SK-N-SH (cell line): ENCODE measurements at regions not wholly inside any gene's neighbourhood (a gene's known extent, or its start where the extent isn't known, plus 50 kb on each side); places are given as distances from the start of the nearest gene placed in this dataset.

Experiments used
- CTCF ChIA-PET: fragments of 300-600, 350-600 bp; formaldehyde crosslinking; extraction: SDS; loops from one replicate; lab custom pipeline; 2021; lab: Yijun Ruan, JAX
- POLR2A ChIA-PET: fragments of 350-600 bp; sonication (Branson Sonifier 250); formaldehyde crosslinking; extraction: SDS; loops from one replicate; lab custom pipeline; 2020; ENCODE audit warnings: antibody characterized with exemption, inconsistent platforms; lab: Yijun Ruan, JAX
- DNase-seq: peaks from one replicate; pipeline ENCODE4 v3.0.0; 2012
- H2AFZ ChIP-seq: fragments of 200-600 bp; sonication (generic); 2 replicates; pipeline ENCODE4 v1.8.1; 2016; ENCODE audit warnings: antibody characterized with exemption, mild to moderate bottlenecking, low read depth
- H3F3A ChIP-seq: fragments of 200-600 bp; sonication (generic); replicated peaks from 2 replicates; pipeline ENCODE3; 2016; ENCODE audit warnings: antibody characterized with exemption, mild to moderate bottlenecking; ENCODE audit not compliant: insufficient read depth
- H3K27ac ChIP-seq, 2 experiments: fragments of 200-500 bp in 1 of 2; fragments of 200-600 bp in 1 of 2; sonication (Bioruptor generic) in 1 of 2; sonication (generic), shearing (Covaris generic) in 1 of 2; 2 replicates each; pipeline versions ENCODE4 v1.5.1 to v1.6.1; 2014 to 2016; ENCODE audit warnings: low read depth in 2 of 2, inconsistent platforms in 1 of 2, low read length in 1 of 2, mild to moderate bottlenecking in 1 of 2, mixed read lengths in 1 of 2
- H3K27me3 ChIP-seq: fragments of 200-600 bp; sonication (generic), shearing (Covaris generic); 2 replicates; pipeline ENCODE4 v1.6.1; 2016; ENCODE audit warnings: mixed run types; ENCODE audit not compliant: insufficient read depth
- H3K36me3 ChIP-seq, 2 experiments: fragments of 200-500 bp in 1 of 2; fragments of 200-600 bp in 1 of 2; sonication (Bioruptor generic) in 1 of 2; sonication (generic) in 1 of 2; replicated peaks in 1 of 2; 2 replicates each; pipeline versions ENCODE3 to v1.5.1; 2014 to 2016; ENCODE audit warnings: low read length in 1 of 2, mild to moderate bottlenecking in 1 of 2; ENCODE audit not compliant: insufficient read depth in 2 of 2, control insufficient read depth in 1 of 2
- H3K4me1 ChIP-seq, 2 experiments: fragments of 200-500 bp in 1 of 2; fragments of 200-600 bp in 1 of 2; sonication (Bioruptor generic) in 1 of 2; sonication (generic), shearing (Covaris generic) in 1 of 2; 2 replicates each; pipeline versions ENCODE4 v1.5.1 to v1.6.1; 2014 to 2016; ENCODE audit warnings: low read depth in 1 of 2, low read length in 1 of 2, mixed run types in 1 of 2; ENCODE audit not compliant: insufficient read depth in 2 of 2, control insufficient read depth in 1 of 2
- H3K4me2 ChIP-seq: fragments of 200-600 bp; sonication (generic), shearing (Covaris generic); 2 replicates; pipeline ENCODE4 v1.6.1; 2017; ENCODE audit warnings: mixed run types
- H3K4me3 ChIP-seq, 2 experiments: fragments of 200-500 bp in 1 of 2; fragments of 200-600 bp in 1 of 2; sonication (Bioruptor generic) in 1 of 2; sonication (generic), shearing (Covaris generic) in 1 of 2; 2 replicates each; pipeline versions ENCODE4 v1.5.1 to v1.8.1; 2014 to 2016; ENCODE audit warnings: low read depth in 2 of 2, inconsistent platforms in 1 of 2, low read length in 1 of 2, mild to moderate bottlenecking in 1 of 2, mixed read lengths in 1 of 2, moderate library complexity in 1 of 2
- H3K79me2 ChIP-seq: fragments of 200-600 bp; sonication (generic); 2 replicates; pipeline ENCODE4 v1.8.1; 2017; ENCODE audit warnings: mild to moderate bottlenecking; ENCODE audit not compliant: insufficient read depth
- H3K9ac ChIP-seq: fragments of 200-600 bp; sonication (generic); 2 replicates; pipeline ENCODE4 v1.6.1; 2017; ENCODE audit warnings: mixed run types
- H3K9me2 ChIP-seq: fragments of 200-600 bp; sonication (generic); 2 replicates; pipeline ENCODE4 v1.6.1; 2017; ENCODE audit warnings: mixed run types
- H3K9me3 ChIP-seq: fragments of 200-600 bp; sonication (generic); 2 replicates; pipeline ENCODE4 v1.6.1; 2017; ENCODE audit warnings: mixed run types, mild to moderate bottlenecking, moderate library complexity
- H4K20me1 ChIP-seq: fragments of 200-600 bp; sonication (generic); 2 replicates; pipeline ENCODE4 v1.6.1; 2017; ENCODE audit warnings: mild to moderate bottlenecking, mixed run types; ENCODE audit not compliant: insufficient read depth
- CHD2 ChIP-seq: fragments of 150-350 bp; IDR thresholded peaks from 2 replicates; pipeline ENCODE4 v1.6.1; 2018; ENCODE audit warnings: low read length; ENCODE audit not compliant: partially characterized antibody
- ELF1 ChIP-seq: IDR thresholded peaks from 2 replicates; pipeline ENCODE4 v1.4.0; 2012
- FOXJ3 ChIP-seq: sonication (generic); formaldehyde crosslinking; IDR thresholded peaks from 2 replicates; pipeline ENCODE4 v1.5.1; 2020; ENCODE audit warnings: mild to moderate bottlenecking, missing genetic modification reagents
- FOXM1 ChIP-seq: IDR thresholded peaks from 2 replicates; pipeline ENCODE4 v1.4.0; 2012; ENCODE audit warnings: low read depth, mild to moderate bottlenecking
- GABPA ChIP-seq: IDR thresholded peaks from 2 replicates; pipeline ENCODE4 v1.4.0; 2012; ENCODE audit warnings: low read depth, mild to moderate bottlenecking
- GATA2 ChIP-seq: sonication (generic); formaldehyde crosslinking; IDR thresholded peaks from 2 replicates; pipeline ENCODE4 v1.5.0; 2020; ENCODE audit warnings: mild to moderate bottlenecking, missing genetic modification reagents
- JUND ChIP-seq: IDR thresholded peaks from 2 replicates; pipeline ENCODE4 v1.4.0; 2012
- MEF2A ChIP-seq: IDR thresholded peaks from 2 replicates; pipeline ENCODE4 v1.4.0; 2012; ENCODE audit warnings: low read depth, borderline replicate concordance
- MXI1 ChIP-seq: IDR thresholded peaks from 2 replicates; pipeline ENCODE4 v1.6.1; 2012; ENCODE audit warnings: mild to moderate bottlenecking, low read depth, low read length, improper control_type of control experiment
- POLR2AphosphoS5 ChIP-seq: IDR thresholded peaks from 2 replicates; pipeline ENCODE4 v1.6.1; 2012; ENCODE audit warnings: low read depth, low read length
- RAD21 ChIP-seq: IDR thresholded peaks from 2 replicates; pipeline ENCODE4 v1.6.1; 2012; ENCODE audit warnings: mild to moderate bottlenecking, low read length
- RXRA ChIP-seq: IDR thresholded peaks from 2 replicates; pipeline ENCODE4 v1.4.0; 2012; ENCODE audit warnings: low read depth, mild to moderate bottlenecking, borderline replicate concordance
- SMC3 ChIP-seq: IDR thresholded peaks from 2 replicates; pipeline ENCODE4 v1.6.1; 2012; ENCODE audit warnings: low read depth, low read length, improper control_type of control experiment
- WGBS: methylation state at CpG from one replicate; pipeline ENCODE4 v1.1.6; 2017; ENCODE audit warnings: low lambda C conversion rate; 5-methylcytosine and 5-hydroxymethylcytosine counted together
- TF ChIP-seq, protein P1 (sequence below): IDR thresholded peaks from 2 replicates; pipeline ENCODE4; 2012
- TF ChIP-seq, protein P2 (sequence below): IDR thresholded peaks from 2 replicates; pipeline ENCODE4 v1.4.0; 2012; ENCODE audit warnings: low read depth, borderline replicate concordance

DNA sequence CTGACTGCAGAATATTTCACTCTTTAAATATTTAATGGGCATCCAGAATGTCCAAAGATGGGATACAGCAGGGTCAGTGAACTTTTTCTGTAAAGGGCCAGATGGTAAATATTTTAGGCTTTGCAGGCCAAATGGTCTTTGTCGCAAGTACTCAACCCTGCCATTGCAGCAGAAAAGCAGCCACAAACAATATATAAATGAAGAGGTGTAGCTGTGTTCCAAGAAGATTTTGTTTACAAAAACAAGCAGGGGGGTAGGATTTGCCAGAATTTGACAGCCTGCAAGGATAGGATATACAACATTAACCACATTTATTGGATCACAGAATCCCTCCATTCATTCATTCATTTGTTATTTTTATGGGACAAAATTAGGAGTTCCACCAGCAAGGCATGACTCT, 435.0 kb upstream of the DYNLRB2 start:
- Histone ChIP-seq H3F3A (no peaks in the 10 kb centered on the region), H3K9me2 (no peaks in the 10 kb centered on the region), H3K36me3 (no peaks in the 10 kb centered on the region), H3K4me1 (no peaks in the 10 kb centered on the region), H3K4me3 (no peak overlapping the region), H4K20me1 (no peaks in the 10 kb centered on the region), H3K4me2 (no peak overlapping the region), H3K9ac (no peak overlapping the region), H3K27me3 (no peaks in the 10 kb centered on the region), H2AFZ (no peak overlapping the region), H3K9me3 (no peaks in the 10 kb centered on the region), H3K79me2 (no peaks in the 10 kb centered on the region), H3K27ac (no peak overlapping the region)
- WGBS = 60% methylated on average over 1 of the region's 1 CpG
- TF ChIP-seq GATA2 (no peak), RXRA (no peak), FOXM1 (no peak), ELF1 (no peak), RAD21 (no peak), GABPA (no peak), POLR2AphosphoS5 (no peak), SMC3 (no peak), FOXJ3 (CRISPR knock-in tag) (no peak), MEF2A (no peak), MXI1 (no peak)
- TF ChIP-seq, protein P1, sequence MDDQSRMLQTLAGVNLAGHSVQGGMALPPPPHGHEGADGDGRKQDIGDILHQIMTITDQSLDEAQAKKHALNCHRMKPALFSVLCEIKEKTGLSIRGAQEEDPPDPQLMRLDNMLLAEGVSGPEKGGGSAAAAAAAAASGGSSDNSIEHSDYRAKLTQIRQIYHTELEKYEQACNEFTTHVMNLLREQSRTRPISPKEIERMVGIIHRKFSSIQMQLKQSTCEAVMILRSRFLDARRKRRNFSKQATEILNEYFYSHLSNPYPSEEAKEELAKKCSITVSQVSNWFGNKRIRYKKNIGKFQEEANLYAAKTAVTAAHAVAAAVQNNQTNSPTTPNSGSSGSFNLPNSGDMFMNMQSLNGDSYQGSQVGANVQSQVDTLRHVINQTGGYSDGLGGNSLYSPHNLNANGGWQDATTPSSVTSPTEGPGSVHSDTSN = no peak
- TF ChIP-seq, protein P2, sequence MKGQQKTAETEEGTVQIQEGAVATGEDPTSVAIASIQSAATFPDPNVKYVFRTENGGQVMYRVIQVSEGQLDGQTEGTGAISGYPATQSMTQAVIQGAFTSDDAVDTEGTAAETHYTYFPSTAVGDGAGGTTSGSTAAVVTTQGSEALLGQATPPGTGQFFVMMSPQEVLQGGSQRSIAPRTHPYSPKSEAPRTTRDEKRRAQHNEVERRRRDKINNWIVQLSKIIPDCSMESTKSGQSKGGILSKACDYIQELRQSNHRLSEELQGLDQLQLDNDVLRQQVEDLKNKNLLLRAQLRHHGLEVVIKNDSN = no peak
- ChIA-PET POLR2A (no interaction called here), CTCF (no interaction called here)
- DNase-seq = no peak

DNA sequence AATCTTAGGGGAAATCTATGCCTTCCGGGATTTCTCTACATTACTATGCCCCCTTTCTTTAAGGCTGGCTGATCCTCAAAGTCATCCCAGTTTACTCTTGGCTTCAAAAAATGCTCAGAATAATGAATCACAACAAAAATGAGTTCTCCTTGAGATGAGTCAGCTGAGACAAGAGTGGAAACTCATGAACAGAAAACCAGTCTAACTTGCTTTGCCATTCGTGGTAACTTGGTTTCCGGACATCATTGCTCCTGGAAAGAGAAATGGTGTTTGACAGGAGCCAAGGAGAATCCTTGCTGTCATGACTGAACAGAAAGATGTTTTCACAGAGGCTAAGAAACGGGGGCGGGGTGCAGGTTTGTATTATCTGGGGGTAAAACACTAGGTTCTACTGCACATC, 435.6 kb upstream of the DYNLRB2 start:
- no peak overlapping the region for H2AFZ ChIP-seq
- no peak overlapping the region for H3K27ac ChIP-seq
- no peaks in the 10 kb centered on the region for H4K20me1 ChIP-seq

More for the DNA sequence above, 435.6 kb upstream of the DYNLRB2 start:
- POLR2A ChIA-PET = no interaction called here
- Histone ChIP-seq H3K4me3 (no peak overlapping the region), H3K9ac (no peak overlapping the region), H3K4me2 (no peak overlapping the region), H3K9me2 (no peaks in the 10 kb centered on the region), H3F3A (no peaks in the 10 kb centered on the region), H3K4me1 (no peaks in the 10 kb centered on the region), H3K27me3 (no peaks in the 10 kb centered on the region), H3K9me3 (no peaks in the 10 kb centered on the region), H3K36me3 (no peaks in the 10 kb centered on the region), H3K79me2 (no peaks in the 10 kb centered on the region)
- WGBS = 41% methylated on average over 5 of the region's 5 CpGs
- CTCF ChIA-PET = no interaction called here
- TF ChIP-seq CHD2 = no peak
- TF ChIP-seq FOXJ3 (CRISPR knock-in tag) = no peak
- TF ChIP-seq FOXM1 = no peak
- no peak for TF ChIP-seq JUND
- DNase-seq = no peak
